ENCODE measurements at regions not wholly inside any gene's neighbourhood (a gene's known extent, or its start where the extent isn't known, plus 50 kb on each side); places are given as distances from the start of the nearest gene placed in this dataset.

DNA sequence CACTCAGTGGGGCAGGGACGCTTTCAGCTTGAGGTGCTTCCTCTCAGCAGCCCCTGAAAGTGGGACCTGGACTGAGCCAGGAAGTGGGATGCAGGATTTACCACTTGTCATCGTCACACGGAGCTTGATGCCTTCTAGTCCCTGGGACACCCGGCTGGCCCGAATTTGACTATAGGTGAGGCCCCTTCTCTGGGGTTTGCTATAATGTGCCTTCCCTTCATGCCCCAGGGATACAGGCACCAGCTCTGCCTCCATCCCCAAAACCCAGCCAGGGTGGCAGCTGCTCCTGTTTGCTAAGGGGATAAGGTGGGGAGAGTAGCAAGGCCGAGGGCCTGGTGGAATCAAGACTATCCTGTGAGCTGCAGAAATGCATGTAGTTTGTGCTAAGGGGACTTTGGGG is 235.0 kb downstream of the GLRX3 start:
- no peak for DNase-seq
- WGBS, 2 donors: 40 to 60% methylated on average over 1 of the region's 6 CpGs
- Histone ChIP-seq H3K4me3 (no peak overlapping the region), H3K27me3 (peaks cover 0 to 8% (median 0%) of the 10 kb centered on the region in 4 donors), H3K27ac (no peak overlapping the region), H3K4me1 (no peaks in the 10 kb centered on the region), H3K9me3 (no peaks in the 10 kb centered on the region), H3K36me3 (no peaks in the 10 kb centered on the region)
- TF ChIP-seq, protein P1, sequence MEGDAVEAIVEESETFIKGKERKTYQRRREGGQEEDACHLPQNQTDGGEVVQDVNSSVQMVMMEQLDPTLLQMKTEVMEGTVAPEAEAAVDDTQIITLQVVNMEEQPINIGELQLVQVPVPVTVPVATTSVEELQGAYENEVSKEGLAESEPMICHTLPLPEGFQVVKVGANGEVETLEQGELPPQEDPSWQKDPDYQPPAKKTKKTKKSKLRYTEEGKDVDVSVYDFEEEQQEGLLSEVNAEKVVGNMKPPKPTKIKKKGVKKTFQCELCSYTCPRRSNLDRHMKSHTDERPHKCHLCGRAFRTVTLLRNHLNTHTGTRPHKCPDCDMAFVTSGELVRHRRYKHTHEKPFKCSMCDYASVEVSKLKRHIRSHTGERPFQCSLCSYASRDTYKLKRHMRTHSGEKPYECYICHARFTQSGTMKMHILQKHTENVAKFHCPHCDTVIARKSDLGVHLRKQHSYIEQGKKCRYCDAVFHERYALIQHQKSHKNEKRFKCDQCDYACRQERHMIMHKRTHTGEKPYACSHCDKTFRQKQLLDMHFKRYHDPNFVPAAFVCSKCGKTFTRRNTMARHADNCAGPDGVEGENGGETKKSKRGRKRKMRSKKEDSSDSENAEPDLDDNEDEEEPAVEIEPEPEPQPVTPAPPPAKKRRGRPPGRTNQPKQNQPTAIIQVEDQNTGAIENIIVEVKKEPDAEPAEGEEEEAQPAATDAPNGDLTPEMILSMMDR (IDR thresholded peaks at IDR 0.05): no peak
- TF ChIP-seq POLR2A (IDR thresholded peaks at IDR 0.05): no peak
- intact Hi-C loops (cut with DNase I): no loop called here

DNA sequence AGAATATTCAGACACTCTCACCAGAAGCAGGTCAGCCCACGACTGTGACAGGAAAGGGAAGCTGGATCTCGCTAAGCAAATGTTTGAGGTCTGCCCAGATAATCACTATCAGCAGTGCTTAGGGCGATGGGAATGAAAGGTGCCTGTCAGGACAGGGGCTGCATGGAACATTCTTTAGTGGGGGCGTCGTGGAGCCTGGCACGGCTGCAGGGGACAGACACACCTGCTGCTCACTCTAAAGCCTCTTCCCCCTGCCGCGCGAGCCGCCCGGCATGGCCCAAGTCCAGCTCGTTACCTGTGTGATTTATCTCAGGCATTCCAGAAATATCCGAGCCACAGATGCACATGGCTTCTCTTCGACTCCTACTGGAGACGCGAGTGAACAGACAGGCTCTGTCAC is 235.5 kb downstream of the GLRX3 start:
- 41 to 49% methylated on average over 6 to 13 of the region's 16 CpGs for WGBS, 2 donors
- intact Hi-C loops (cut with DNase I): no loop called here
- no peak for DNase-seq

DNA sequence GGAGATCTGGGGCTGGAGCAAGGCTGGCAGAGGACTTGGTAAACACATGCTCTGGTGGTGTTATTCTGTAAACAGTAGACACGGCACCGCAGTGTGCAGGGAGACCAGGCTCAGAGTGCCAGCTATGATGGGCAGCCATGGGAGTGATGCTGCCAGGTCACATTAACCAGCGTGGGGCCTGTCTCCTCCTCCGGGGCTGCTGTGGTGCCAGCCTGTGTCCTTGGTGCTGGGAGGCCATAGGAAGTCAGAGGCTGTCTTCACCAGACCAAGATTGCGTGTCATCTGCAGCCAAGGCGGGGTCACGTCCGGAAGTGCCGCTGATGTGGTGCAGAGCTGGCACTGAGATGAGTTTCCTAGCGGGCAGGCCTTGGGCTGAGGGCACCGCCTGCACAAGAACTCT is 236.0 kb downstream of the GLRX3 start:
- TF ChIP-seq, protein P1 (IDR thresholded peaks at IDR 0.05): no peak
- no peak for TF ChIP-seq POLR2A (IDR thresholded peaks at IDR 0.05)
- intact Hi-C loops (cut with DNase I): no loop called here

More for the DNA sequence above, 235.5 kb downstream of the GLRX3 start:
- no peaks in the 10 kb centered on the region for H3K36me3 ChIP-seq
- no peaks in the 10 kb centered on the region for H3K4me1 ChIP-seq
- H3K9me3 ChIP-seq: peaks cover 0 to 3% (median 0%) of the 10 kb centered on the region in 3 donors
- H3K27me3 ChIP-seq: peaks cover 0 to 8% (median 0%) of the 10 kb centered on the region in 4 donors
- TF ChIP-seq POLR2A (IDR thresholded peaks at IDR 0.05): no peak
- TF ChIP-seq, protein P1 (IDR thresholded peaks at IDR 0.05): no peak
- H3K4me3 ChIP-seq: no peak overlapping the region
- no peak overlapping the region for H3K27ac ChIP-seq

DNA sequence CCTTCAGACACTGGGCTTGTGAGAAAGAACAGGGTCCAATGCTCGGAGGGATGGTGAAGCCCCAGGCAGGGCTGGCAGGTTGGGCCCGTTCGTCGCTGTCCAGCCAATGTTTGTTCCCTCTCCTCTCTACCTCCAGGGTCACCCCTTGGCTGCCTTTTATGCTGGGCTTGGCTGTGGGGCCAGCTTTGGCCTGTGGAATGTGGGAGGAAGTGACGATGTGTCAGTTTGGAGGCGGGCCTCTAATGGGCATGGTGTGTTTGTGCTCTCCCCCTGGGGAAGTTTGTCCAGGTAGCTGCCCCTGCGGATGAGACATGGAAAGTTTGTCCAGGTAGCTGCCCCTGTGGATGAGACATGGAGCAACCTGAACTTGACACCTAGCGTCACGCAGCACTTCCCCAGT is 236.7 kb downstream of the GLRX3 start:
- DNase-seq: no peak
- intact Hi-C loops (cut with DNase I): no loop called here
- Histone ChIP-seq H3K27ac (no peak overlapping the region), H3K9me3 (peaks cover 0 to 3% (median 0%) of the 10 kb centered on the region in 3 donors), H3K4me1 (no peaks in the 10 kb centered on the region), H3K4me3 (no peak overlapping the region), H3K36me3 (no peaks in the 10 kb centered on the region), H3K27me3 (peaks cover 0 to 8% (median 0%) of the 10 kb centered on the region in 4 donors)
- 66 to 85% methylated on average over 4 to 7 of the region's 9 CpGs for WGBS, 2 donors
- TF ChIP-seq POLR2A (IDR thresholded peaks at IDR 0.05): no peak
- TF ChIP-seq, protein P1 (IDR thresholded peaks at IDR 0.05): no peak

More for the DNA sequence above, 236.0 kb downstream of the GLRX3 start:
- 68 to 75% methylated on average over 4 to 8 of the region's 11 CpGs for whole genome bisulfite sequencing, 2 donors
- no peak for DNase-seq
- Histone ChIP-seq H3K27me3 (peaks cover 0 to 8% (median 0%) of the 10 kb centered on the region in 4 donors), H3K27ac (no peak overlapping the region), H3K9me3 (peaks cover 0 to 3% (median 0%) of the 10 kb centered on the region in 3 donors), H3K4me1 (no peaks in the 10 kb centered on the region), H3K36me3 (no peaks in the 10 kb centered on the region), H3K4me3 (no peak overlapping the region)

DNA sequence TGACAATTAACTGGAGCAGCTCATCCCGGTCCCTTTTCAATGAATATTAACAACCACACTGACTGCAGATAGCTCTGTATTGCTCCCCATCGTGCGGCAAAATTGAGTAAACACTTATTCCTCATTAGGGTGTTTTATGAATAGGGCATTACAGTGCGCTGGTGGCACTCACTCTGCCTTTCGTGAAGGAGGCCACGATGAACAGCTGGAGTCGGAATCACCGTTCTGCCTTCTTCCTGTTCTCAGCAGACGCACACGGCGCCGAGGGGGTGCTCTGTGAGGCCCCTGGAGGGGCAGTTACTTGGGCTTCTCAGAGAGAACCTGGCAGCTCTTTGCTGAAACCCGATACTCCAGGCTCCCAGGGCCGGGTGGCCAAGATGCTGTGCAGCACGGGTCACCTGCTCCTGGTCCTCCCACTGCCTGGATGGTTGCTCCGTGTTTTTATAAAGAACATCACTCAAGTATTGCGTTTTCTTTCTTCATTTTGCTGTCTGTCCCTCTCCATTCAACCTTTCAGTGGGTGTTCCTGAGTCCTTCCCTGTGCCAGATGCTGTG is 241.9 kb downstream of the GLRX3 start:
- no peaks in the 10 kb centered on the region for H3K36me3 ChIP-seq
- intact Hi-C loops (cut with DNase I): no loop called here
- 40 to 70% methylated on average over 7 to 13 of the region's 17 CpGs for WGBS, 2 donors
- no peaks in the 10 kb centered on the region for H3K27me3 ChIP-seq
- H3K4me3 ChIP-seq: no peak overlapping the region
- peaks cover 0 to 20% (median 4%) of the 10 kb centered on the region in 3 donors for H3K9me3 ChIP-seq
- DNase-seq: no peak
- H3K4me1 ChIP-seq: no peaks in the 10 kb centered on the region
- TF ChIP-seq POLR2A (IDR thresholded peaks at IDR 0.05): no peak
- TF ChIP-seq, protein P1 (IDR thresholded peaks at IDR 0.05): no peak
- no peak overlapping the region for H3K27ac ChIP-seq
